Naive thymus-derived CD8-positive, alpha-beta T cell (primary cell): ENCODE measurements at regions not wholly inside any gene's neighbourhood (a gene's known extent, or its start where the extent isn't known, plus 50 kb on each side); places are given as distances from the start of the nearest gene placed in this dataset.
A peak's percentile ranks its signal among the peaks of the same experiment; 100 is the strongest.

ENCODE experiments used
- ATAC-seq, 2 donors: fragments of 150-1000 bp; cut with Tn5 transposase in 1 of 2; sonication (Bioruptor Pico), chemical (Tn5 transposase) in 1 of 2; 1 replicate in 1 of 2; 2 replicates in 1 of 2; pipeline ENCODE4 v1.10.0; 2021; ENCODE audit warnings: mild to moderate bottlenecking in 2 of 2, moderate library complexity in 2 of 2
- POLR2A ChIA-PET: fragments of 350-600 bp; sonication (Branson Sonifier 250); formaldehyde crosslinking; loops from one replicate; lab custom pipeline; 2021; ENCODE audit warnings: antibody characterized with exemption; lab: Charles Lee
- DNase-seq, 10 donors: peaks; one replicate each; pipeline versions ENCODE4 v3.0.0 to v3.0.0-alpha.2; 2020 to 2022
- H3K27ac Mint-ChIP-seq, 10 donors: one replicate each; pipeline ENCODE4 v1.8.0; 2020 to 2022; ENCODE audit warnings: mild to moderate bottlenecking in 10 of 10, mixed read lengths in 10 of 10, moderate library complexity in 4 of 10, inconsistent platforms in 1 of 10
- H3K27me3 Mint-ChIP-seq, 5 donors: one replicate each; pipeline ENCODE4 v1.8.0; 2021 to 2022; ENCODE audit warnings: mixed read lengths in 5 of 5
- H3K36me3 Mint-ChIP-seq, 3 donors: one replicate each; pipeline ENCODE4 v1.8.0; 2020 to 2022; ENCODE audit warnings: mixed read lengths in 3 of 3, mild to moderate bottlenecking in 2 of 3, inconsistent platforms in 1 of 3
- H3K4me1 Mint-ChIP-seq, 4 donors: one replicate each; pipeline ENCODE4 v1.8.0; 2021 to 2022; ENCODE audit warnings: mixed read lengths in 4 of 4
- H3K4me3 Mint-ChIP-seq, 10 donors: one replicate each; pipeline ENCODE4 v1.8.0; 2020 to 2022; ENCODE audit warnings: mild to moderate bottlenecking in 10 of 10, mixed read lengths in 10 of 10, moderate library complexity in 6 of 10, inconsistent platforms in 1 of 10
- H3K9me3 Mint-ChIP-seq, 9 donors: one replicate each; pipeline ENCODE4 v1.8.0; 2020 to 2022; ENCODE audit warnings: mixed read lengths in 9 of 9, mild to moderate bottlenecking in 3 of 9, inconsistent platforms in 1 of 9, moderate library complexity in 1 of 9

DNA sequence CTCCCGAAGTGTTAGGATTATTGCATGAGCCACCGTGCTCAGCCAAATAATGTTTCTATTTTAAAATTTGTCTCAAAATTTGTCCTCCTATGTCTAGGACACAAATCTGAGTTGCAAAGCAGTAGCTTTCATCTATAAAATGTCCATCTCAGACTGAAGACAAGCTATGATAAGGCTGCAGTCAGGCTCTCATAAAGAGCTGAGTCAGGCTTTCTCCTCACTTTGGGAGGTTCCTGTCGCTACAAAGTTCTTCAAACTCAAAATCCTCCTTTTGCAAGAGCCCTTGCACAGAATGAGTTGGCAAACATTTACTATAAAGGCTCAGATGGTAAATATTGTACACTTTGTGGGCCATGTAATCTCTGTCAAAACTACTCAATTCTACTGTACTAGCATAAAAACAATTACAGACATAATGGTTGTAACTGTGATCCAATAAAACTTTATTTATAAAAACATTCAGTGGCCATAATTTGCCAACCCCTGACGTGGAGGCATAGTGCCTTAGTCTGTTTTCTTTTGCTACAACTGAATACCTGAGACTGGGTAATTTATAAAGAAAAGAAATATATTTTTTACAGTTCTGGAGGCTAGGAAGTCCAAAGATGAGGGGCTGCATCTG is 154.9 kb upstream of the SATB2 start:
- H3K9me3 Mint-ChIP-seq = peaks cover 0 to 10% (median 0%) of the 10 kb centered on the region in 9 donors
- no peaks in the 10 kb centered on the region for H3K4me1 Mint-ChIP-seq
- no peak overlapping the region for H3K4me3 Mint-ChIP-seq
- POLR2A ChIA-PET = no interaction called here
- ATAC-seq (no peak), DNase-seq (no peak)
- H3K36me3 Mint-ChIP-seq = no peaks in the 10 kb centered on the region
- no peak overlapping the region for H3K27ac Mint-ChIP-seq
- peaks cover 0 to 30% (median 13%) of the 10 kb centered on the region in 5 donors for H3K27me3 Mint-ChIP-seq

GRCh38 chr2:199607914-199608313 is 150.2 kb upstream of the SATB2 start:
- Mint-ChIP-seq H3K36me3 (no peaks in the 10 kb centered on the region), H3K27ac (no peak overlapping the region), H3K4me3 (no peak overlapping the region), H3K4me1 (peaks cover 0 to 7% (median 5%) of the 10 kb centered on the region in 4 donors), H3K27me3 (peaks cover 0 to 22% (median 9%) of the 10 kb centered on the region in 5 donors), H3K9me3 (peaks cover 0 to 10% (median 0%) of the 10 kb centered on the region in 9 donors)
- no peak for DNase-seq
- POLR2A ChIA-PET = no interaction called here
- no peak for ATAC-seq

DNA sequence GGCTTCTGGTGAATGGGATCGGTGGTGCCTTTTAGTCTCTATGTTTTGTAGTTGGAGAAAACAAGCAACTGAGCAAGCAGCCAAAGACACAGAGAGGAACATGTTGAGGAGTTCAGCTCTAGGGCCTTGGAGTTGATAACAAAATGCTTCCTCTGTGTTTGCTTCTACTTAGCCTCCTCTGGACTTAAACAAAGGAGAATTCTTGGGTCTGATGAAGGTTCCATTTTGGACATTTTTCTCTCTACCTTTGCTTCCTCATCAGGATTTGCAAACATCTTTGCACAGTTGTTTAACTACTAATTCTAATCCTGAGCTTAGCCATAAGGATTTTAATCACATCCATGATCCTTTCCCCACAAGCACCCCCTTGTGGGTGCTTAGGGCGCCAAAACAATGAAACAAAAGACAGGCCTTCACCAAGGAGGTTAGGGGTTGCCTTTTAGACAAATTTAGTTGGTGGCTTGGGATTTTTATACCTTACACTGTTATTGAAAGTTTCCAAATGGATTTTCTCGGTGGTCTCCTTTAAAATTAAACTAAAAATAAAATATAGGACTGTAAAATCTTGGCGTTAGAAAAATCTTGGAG is 148.5 kb upstream of the SATB2 start:
- POLR2A ChIA-PET = no interaction called here
- H3K4me1 Mint-ChIP-seq = peaks cover 0 to 7% (median 5%) of the 10 kb centered on the region in 4 donors
- DNase-seq = no peak
- H3K9me3 Mint-ChIP-seq = peaks cover 0 to 4% (median 0%) of the 10 kb centered on the region in 9 donors
- ATAC-seq = no peak
- H3K27me3 Mint-ChIP-seq = peaks cover 0 to 14% (median 9%) of the 10 kb centered on the region in 5 donors
- no peak overlapping the region for H3K4me3 Mint-ChIP-seq
- no peak overlapping the region for H3K27ac Mint-ChIP-seq
- no peaks in the 10 kb centered on the region for H3K36me3 Mint-ChIP-seq

- ATAC-seq (no peak), DNase-seq (no peak)
- Mint-ChIP-seq H3K9me3 (no peaks in the 10 kb centered on the region), H3K4me3 (no peak overlapping the region), H3K27me3 (peaks cover 0 to 16% (median 3%) of the 10 kb centered on the region in 5 donors), H3K36me3 (no peaks in the 10 kb centered on the region), H3K4me1 (peaks cover 0 to 7% (median 5%) of the 10 kb centered on the region in 4 donors), H3K27ac (no peak overlapping the region)
- POLR2A ChIA-PET = no interaction called here
Measured at GRCh38 chr2:199603721-199604291, 146.1 kb upstream of the SATB2 start.

GRCh38 chr2:199602896-199603717 is 145.4 kb upstream of the SATB2 start:
- H3K27me3 Mint-ChIP-seq = peaks cover 0 to 19% (median 3%) of the 10 kb centered on the region in 5 donors
- H3K9me3 Mint-ChIP-seq = peaks cover 0 to 3% (median 0%) of the 10 kb centered on the region in 9 donors

DNA sequence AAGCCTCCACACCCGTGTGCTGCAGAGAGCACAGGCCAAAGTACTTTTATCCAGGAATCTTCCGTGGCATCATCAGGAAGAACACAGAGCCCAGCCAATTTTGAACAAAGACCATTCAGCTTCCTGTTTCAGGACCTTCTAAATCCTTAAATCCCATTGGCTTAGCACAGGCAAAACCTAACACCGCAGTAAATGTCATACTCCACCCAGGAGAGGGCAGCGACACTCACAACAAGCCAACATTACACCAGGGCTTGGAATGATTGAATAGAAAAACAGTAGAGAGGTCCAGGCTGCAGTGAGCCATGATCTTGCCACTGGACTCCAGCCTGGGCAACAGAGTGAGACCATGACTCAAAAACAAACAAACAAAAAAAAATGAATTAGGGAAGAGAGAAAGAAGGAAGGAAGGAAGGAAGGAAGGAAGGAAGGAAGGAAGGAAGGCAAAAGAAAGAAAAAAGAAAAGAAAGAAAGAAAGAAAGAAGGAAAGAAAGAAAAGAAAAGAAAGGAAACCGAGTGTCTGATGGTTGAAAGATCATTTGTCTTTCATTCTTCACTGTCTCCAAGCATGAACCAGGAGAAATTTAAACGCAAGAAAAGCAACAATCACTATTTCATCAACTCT is 144.6 kb upstream of the SATB2 start:
- Mint-ChIP-seq H3K27me3 (peaks cover 0 to 19% (median 3%) of the 10 kb centered on the region in 5 donors), H3K27ac (peak overlapping the region in 1 of 10 donors; percentile 4), H3K4me3 (no peak overlapping the region), H3K36me3 (no peaks in the 10 kb centered on the region), H3K4me1 (peaks cover 3 to 7% (median 5%) of the 10 kb centered on the region in 4 donors), H3K9me3 (peaks cover 0 to 3% (median 0%) of the 10 kb centered on the region in 9 donors)
- ATAC-seq (no peak), DNase-seq (no peak)
- POLR2A ChIA-PET = no interaction called here

More at GRCh38 chr2:199602896-199603717, 145.4 kb upstream of the SATB2 start:
- Mint-ChIP-seq H3K4me1 (peaks cover 3 to 7% (median 5%) of the 10 kb centered on the region in 4 donors), H3K36me3 (no peaks in the 10 kb centered on the region), H3K27ac (no peak overlapping the region), H3K4me3 (no peak overlapping the region)
- POLR2A ChIA-PET = no interaction called here
- ATAC-seq = no peak
- no peak for DNase-seq

DNA sequence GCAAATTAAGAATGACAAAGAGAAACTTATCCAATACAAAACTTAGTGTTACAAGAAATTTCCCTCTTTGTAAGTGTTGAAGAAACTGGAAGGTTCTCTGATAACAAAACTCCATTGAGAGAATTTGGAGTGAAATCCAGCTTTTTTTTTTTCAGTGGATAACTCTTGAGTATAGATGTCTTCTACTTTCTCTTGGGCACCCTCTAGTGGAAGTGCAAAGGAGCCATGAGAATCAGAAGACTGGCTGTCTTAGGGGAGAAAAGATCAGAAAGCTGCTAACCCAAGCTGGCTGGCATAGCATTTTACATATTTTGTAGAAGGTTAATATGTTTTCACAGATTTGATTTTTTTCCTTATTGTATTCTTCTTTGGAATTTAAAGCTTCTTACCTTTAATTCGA is 138.8 kb upstream of the SATB2 start:
- POLR2A ChIA-PET = no interaction called here
- Mint-ChIP-seq H3K4me3 (no peak overlapping the region), H3K27me3 (peaks cover 0 to 13% (median 6%) of the 10 kb centered on the region in 5 donors), H3K4me1 (peaks cover 0 to 3% (median 0%) of the 10 kb centered on the region in 4 donors), H3K9me3 (peaks cover 0 to 3% (median 0%) of the 10 kb centered on the region in 9 donors), H3K36me3 (no peaks in the 10 kb centered on the region), H3K27ac (no peak overlapping the region)
- DNase-seq (no peak), ATAC-seq (no peak)

DNA sequence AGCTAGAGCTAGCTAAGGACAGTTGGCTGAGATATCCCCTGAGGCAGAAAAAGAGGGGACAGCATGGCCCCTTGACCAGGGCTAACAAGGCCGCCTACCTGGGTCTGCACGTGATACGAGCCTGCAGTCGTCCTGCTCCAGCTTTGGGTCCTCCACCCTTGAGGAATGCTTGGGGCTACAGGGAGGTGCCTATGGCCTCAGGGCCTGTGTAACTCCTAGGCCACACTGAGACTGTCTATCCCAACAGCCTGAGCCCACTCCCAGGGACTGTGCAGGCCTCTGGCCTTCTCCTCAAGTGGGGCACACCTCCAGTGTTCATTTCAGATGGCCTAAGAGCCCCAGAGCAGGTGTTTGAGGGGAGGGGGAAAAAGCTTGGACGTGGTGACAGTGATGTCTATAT is 136.7 kb upstream of the SATB2 start:
- POLR2A ChIA-PET = no interaction called here
- peaks cover 0 to 3% (median 0%) of the 10 kb centered on the region in 9 donors for H3K9me3 Mint-ChIP-seq
- H3K4me3 Mint-ChIP-seq = no peak overlapping the region
- H3K36me3 Mint-ChIP-seq = no peaks in the 10 kb centered on the region
- no peak for ATAC-seq
- peaks cover 0 to 3% (median 0%) of the 10 kb centered on the region in 4 donors for H3K4me1 Mint-ChIP-seq
- no peak for DNase-seq
- no peak overlapping the region for H3K27ac Mint-ChIP-seq
- peaks cover 0 to 8% (median 3%) of the 10 kb centered on the region in 5 donors for H3K27me3 Mint-ChIP-seq

DNA sequence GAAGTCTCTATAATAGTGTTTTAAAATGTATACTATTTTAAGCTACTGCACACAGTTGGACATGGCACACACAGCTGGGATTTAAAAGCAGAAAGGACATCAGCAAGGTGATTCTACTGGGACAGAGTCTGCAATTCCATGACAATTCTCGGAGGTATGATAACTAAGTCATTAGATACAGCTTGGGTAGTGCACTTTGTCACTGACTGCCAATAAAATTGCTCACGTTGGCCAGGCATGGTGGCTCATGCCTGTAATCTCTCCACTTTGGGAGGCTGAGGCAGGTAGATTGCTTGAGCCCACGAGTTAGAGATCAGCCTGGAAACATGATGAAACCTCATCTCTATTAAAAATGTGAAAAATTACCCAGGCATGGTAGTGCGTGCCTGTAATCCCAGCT is 134.1 kb upstream of the SATB2 start:
- Mint-ChIP-seq H3K27me3 (peaks cover 0 to 9% (median 0%) of the 10 kb centered on the region in 5 donors), H3K36me3 (no peaks in the 10 kb centered on the region), H3K4me3 (no peak overlapping the region), H3K4me1 (no peaks in the 10 kb centered on the region), H3K27ac (no peak overlapping the region), H3K9me3 (no peaks in the 10 kb centered on the region)
- POLR2A ChIA-PET = no interaction called here
- DNase-seq (no peak), ATAC-seq (no peak)

DNA sequence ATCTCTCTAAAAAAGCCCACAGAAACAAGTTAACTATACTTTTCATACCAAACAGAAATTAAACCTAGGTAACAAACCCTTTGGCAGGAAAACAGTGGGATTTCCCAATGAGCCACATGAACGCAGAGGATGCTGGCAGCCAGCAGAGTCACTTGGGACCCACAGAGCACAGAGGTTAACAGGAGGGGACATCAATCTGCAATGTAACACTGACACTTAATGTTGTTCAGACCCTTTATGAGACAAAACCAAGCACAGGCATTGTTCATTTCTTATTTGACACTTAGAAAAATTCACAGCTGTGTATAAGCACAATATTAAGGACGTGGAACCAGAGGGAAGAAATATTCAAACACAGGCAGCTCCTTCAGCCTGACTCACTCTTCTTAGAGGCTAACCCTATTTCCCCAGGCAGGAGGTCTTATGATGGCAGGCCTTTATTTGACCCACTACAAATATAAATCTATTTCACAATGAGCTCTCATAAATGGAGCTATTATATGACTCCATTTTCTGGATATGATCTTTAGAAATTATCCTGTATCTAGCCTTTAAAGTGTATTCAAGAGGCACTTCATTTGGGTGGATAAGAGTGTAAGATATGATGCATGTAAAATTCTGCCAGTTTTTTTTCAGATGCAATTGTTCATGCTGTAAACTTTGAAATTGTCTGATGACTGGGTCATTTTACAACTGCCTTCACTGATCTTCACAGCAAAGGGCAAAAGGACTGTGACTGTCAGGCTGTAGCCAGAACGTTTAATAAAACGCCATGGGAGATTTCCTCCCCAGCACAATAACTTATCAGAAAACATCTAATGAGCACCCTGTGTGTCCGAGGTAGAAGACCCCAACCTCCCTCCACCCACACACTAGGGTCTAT is 132.8 kb upstream of the SATB2 start:
- no peak overlapping the region for H3K27ac Mint-ChIP-seq
- POLR2A ChIA-PET = no interaction called here

GRCh38 chr2:199589306-199589705 is 131.6 kb upstream of the SATB2 start:
- H3K36me3 Mint-ChIP-seq = no peaks in the 10 kb centered on the region
- no peak overlapping the region for H3K27ac Mint-ChIP-seq
- DNase-seq (no peak), ATAC-seq (no peak)
- peaks cover 0 to 9% (median 0%) of the 10 kb centered on the region in 5 donors for H3K27me3 Mint-ChIP-seq
- H3K4me3 Mint-ChIP-seq = no peak overlapping the region
- no peaks in the 10 kb centered on the region for H3K4me1 Mint-ChIP-seq
- H3K9me3 Mint-ChIP-seq = no peaks in the 10 kb centered on the region
- POLR2A ChIA-PET = no interaction called here

More for the DNA sequence above, 132.8 kb upstream of the SATB2 start:
- DNase-seq (no peak), ATAC-seq (no peak)
- H3K4me1 Mint-ChIP-seq = no peaks in the 10 kb centered on the region
- H3K36me3 Mint-ChIP-seq = no peaks in the 10 kb centered on the region
- H3K9me3 Mint-ChIP-seq = no peaks in the 10 kb centered on the region
- H3K4me3 Mint-ChIP-seq = no peak overlapping the region
- H3K27me3 Mint-ChIP-seq = peaks cover 0 to 9% (median 0%) of the 10 kb centered on the region in 5 donors

GRCh38 chr2:199588054-199588453 is 130.3 kb upstream of the SATB2 start:
- POLR2A ChIA-PET = no interaction called here
- ATAC-seq (no peak), DNase-seq (no peak)
- Mint-ChIP-seq H3K27me3 (peaks cover 0 to 9% (median 1%) of the 10 kb centered on the region in 5 donors), H3K9me3 (no peaks in the 10 kb centered on the region), H3K4me1 (no peaks in the 10 kb centered on the region), H3K4me3 (no peak overlapping the region), H3K27ac (no peak overlapping the region), H3K36me3 (no peaks in the 10 kb centered on the region)
